SK-N-SH (cell line): ENCODE measurements at regions not wholly inside any gene's neighbourhood (a gene's known extent, or its start where the extent isn't known, plus 50 kb on each side); places are given as distances from the start of the nearest gene placed in this dataset.

Source experiments
- CTCF ChIA-PET: fragments of 300-600, 350-600 bp; formaldehyde crosslinking; extraction: SDS; loops from one replicate; lab custom pipeline; 2021; lab: Yijun Ruan, JAX
- POLR2A ChIA-PET: fragments of 350-600 bp; sonication (Branson Sonifier 250); formaldehyde crosslinking; extraction: SDS; loops from one replicate; lab custom pipeline; 2020; ENCODE audit warnings: antibody characterized with exemption, inconsistent platforms; lab: Yijun Ruan, JAX
- DNase-seq: peaks from one replicate; pipeline ENCODE4 v3.0.0; 2012
- H2AFZ ChIP-seq: fragments of 200-600 bp; sonication (generic); 2 replicates; pipeline ENCODE4 v1.8.1; 2016; ENCODE audit warnings: antibody characterized with exemption, mild to moderate bottlenecking, low read depth
- H3F3A ChIP-seq: fragments of 200-600 bp; sonication (generic); replicated peaks from 2 replicates; pipeline ENCODE3; 2016; ENCODE audit warnings: antibody characterized with exemption, mild to moderate bottlenecking; ENCODE audit not compliant: insufficient read depth
- H3K27ac ChIP-seq, 2 experiments: fragments of 200-500 bp in 1 of 2; fragments of 200-600 bp in 1 of 2; sonication (Bioruptor generic) in 1 of 2; sonication (generic), shearing (Covaris generic) in 1 of 2; 2 replicates each; pipeline versions ENCODE4 v1.5.1 to v1.6.1; 2014 to 2016; ENCODE audit warnings: low read depth in 2 of 2, inconsistent platforms in 1 of 2, low read length in 1 of 2, mild to moderate bottlenecking in 1 of 2, mixed read lengths in 1 of 2
- H3K27me3 ChIP-seq: fragments of 200-600 bp; sonication (generic), shearing (Covaris generic); 2 replicates; pipeline ENCODE4 v1.6.1; 2016; ENCODE audit warnings: mixed run types; ENCODE audit not compliant: insufficient read depth
- H3K36me3 ChIP-seq, 2 experiments: fragments of 200-500 bp in 1 of 2; fragments of 200-600 bp in 1 of 2; sonication (Bioruptor generic) in 1 of 2; sonication (generic) in 1 of 2; replicated peaks in 1 of 2; 2 replicates each; pipeline versions ENCODE3 to v1.5.1; 2014 to 2016; ENCODE audit warnings: low read length in 1 of 2, mild to moderate bottlenecking in 1 of 2; ENCODE audit not compliant: insufficient read depth in 2 of 2, control insufficient read depth in 1 of 2
- H3K4me1 ChIP-seq, 2 experiments: fragments of 200-500 bp in 1 of 2; fragments of 200-600 bp in 1 of 2; sonication (Bioruptor generic) in 1 of 2; sonication (generic), shearing (Covaris generic) in 1 of 2; 2 replicates each; pipeline versions ENCODE4 v1.5.1 to v1.6.1; 2014 to 2016; ENCODE audit warnings: low read depth in 1 of 2, low read length in 1 of 2, mixed run types in 1 of 2; ENCODE audit not compliant: insufficient read depth in 2 of 2, control insufficient read depth in 1 of 2
- H3K4me2 ChIP-seq: fragments of 200-600 bp; sonication (generic), shearing (Covaris generic); 2 replicates; pipeline ENCODE4 v1.6.1; 2017; ENCODE audit warnings: mixed run types
- H3K4me3 ChIP-seq, 2 experiments: fragments of 200-500 bp in 1 of 2; fragments of 200-600 bp in 1 of 2; sonication (Bioruptor generic) in 1 of 2; sonication (generic), shearing (Covaris generic) in 1 of 2; 2 replicates each; pipeline versions ENCODE4 v1.5.1 to v1.8.1; 2014 to 2016; ENCODE audit warnings: low read depth in 2 of 2, inconsistent platforms in 1 of 2, low read length in 1 of 2, mild to moderate bottlenecking in 1 of 2, mixed read lengths in 1 of 2, moderate library complexity in 1 of 2
- H3K79me2 ChIP-seq: fragments of 200-600 bp; sonication (generic); 2 replicates; pipeline ENCODE4 v1.8.1; 2017; ENCODE audit warnings: mild to moderate bottlenecking; ENCODE audit not compliant: insufficient read depth
- H3K9ac ChIP-seq: fragments of 200-600 bp; sonication (generic); 2 replicates; pipeline ENCODE4 v1.6.1; 2017; ENCODE audit warnings: mixed run types
- H3K9me2 ChIP-seq: fragments of 200-600 bp; sonication (generic); 2 replicates; pipeline ENCODE4 v1.6.1; 2017; ENCODE audit warnings: mixed run types
- H3K9me3 ChIP-seq: fragments of 200-600 bp; sonication (generic); 2 replicates; pipeline ENCODE4 v1.6.1; 2017; ENCODE audit warnings: mixed run types, mild to moderate bottlenecking, moderate library complexity
- H4K20me1 ChIP-seq: fragments of 200-600 bp; sonication (generic); 2 replicates; pipeline ENCODE4 v1.6.1; 2017; ENCODE audit warnings: mild to moderate bottlenecking, mixed run types; ENCODE audit not compliant: insufficient read depth
- ELF1 ChIP-seq: IDR thresholded peaks from 2 replicates; pipeline ENCODE4 v1.4.0; 2012
- EZH2phosphoT487 ChIP-seq: fragments of 200-600 bp; sonication (generic); IDR thresholded peaks from 2 replicates; pipeline ENCODE4 v1.6.1; 2017; ENCODE audit warnings: low read depth, mixed run types, mild to moderate bottlenecking, antibody characterized with exemption, moderate library complexity, borderline replicate concordance
- GABPA ChIP-seq: IDR thresholded peaks from 2 replicates; pipeline ENCODE4 v1.4.0; 2012; ENCODE audit warnings: low read depth, mild to moderate bottlenecking
- GATA2 ChIP-seq: sonication (generic); formaldehyde crosslinking; IDR thresholded peaks from 2 replicates; pipeline ENCODE4 v1.5.0; 2020; ENCODE audit warnings: mild to moderate bottlenecking, missing genetic modification reagents
- IRF3 ChIP-seq: fragments of 150-350 bp; IDR thresholded peaks from 2 replicates; pipeline ENCODE4 v1.6.1; 2016; ENCODE audit warnings: mild to moderate bottlenecking, low read depth, low read length
- JUND ChIP-seq: IDR thresholded peaks from 2 replicates; pipeline ENCODE4 v1.4.0; 2012
- MEF2A ChIP-seq: IDR thresholded peaks from 2 replicates; pipeline ENCODE4 v1.4.0; 2012; ENCODE audit warnings: low read depth, borderline replicate concordance
- NFIC ChIP-seq: IDR thresholded peaks from 2 replicates; pipeline ENCODE4 v1.4.0; 2012; ENCODE audit warnings: borderline replicate concordance
- POLR2AphosphoS5 ChIP-seq: IDR thresholded peaks from 2 replicates; pipeline ENCODE4 v1.6.1; 2012; ENCODE audit warnings: low read depth, low read length
- RAD21 ChIP-seq: IDR thresholded peaks from 2 replicates; pipeline ENCODE4 v1.6.1; 2012; ENCODE audit warnings: mild to moderate bottlenecking, low read length
- REST ChIP-seq: IDR thresholded peaks from 2 replicates; pipeline ENCODE4 v1.6.1; 2012; ENCODE audit warnings: mild to moderate bottlenecking, low read depth, low read length, moderate library complexity
- RXRA ChIP-seq: IDR thresholded peaks from 2 replicates; pipeline ENCODE4 v1.4.0; 2012; ENCODE audit warnings: low read depth, mild to moderate bottlenecking, borderline replicate concordance
- SIN3A ChIP-seq: IDR thresholded peaks from 2 replicates; pipeline ENCODE4 v1.6.1; 2012; ENCODE audit warnings: low read depth, mild to moderate bottlenecking, low read length, moderate library complexity, borderline replicate concordance
- WGBS: methylation state at CpG from one replicate; pipeline ENCODE4 v1.1.6; 2017; ENCODE audit warnings: low lambda C conversion rate; 5-methylcytosine and 5-hydroxymethylcytosine counted together
- TF ChIP-seq, protein P1 (sequence below): IDR thresholded peaks from 2 replicates; pipeline ENCODE4 v1.4.0; 2012; ENCODE audit warnings: low read depth

DNA sequence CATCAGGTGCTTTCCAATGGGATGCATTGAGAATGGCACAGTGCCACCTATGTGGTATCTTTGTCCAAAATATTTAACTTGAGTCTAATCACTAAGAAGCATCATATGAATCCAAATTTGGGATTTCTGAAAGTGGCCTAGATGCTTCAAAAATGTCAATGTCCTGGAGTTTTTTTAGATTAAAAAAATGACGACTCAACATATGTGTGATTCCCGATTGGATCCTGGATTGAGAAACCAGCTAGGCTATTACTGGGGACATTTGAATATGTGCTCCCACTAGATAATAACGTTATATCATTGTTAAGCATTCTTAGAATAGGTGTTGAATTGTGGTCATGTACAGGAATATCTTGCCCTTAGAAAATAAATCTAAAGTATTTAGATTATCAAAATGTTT lies 189.2 kb downstream of the TBXT start:
- no peak overlapping the region for H3K27ac ChIP-seq
- no peaks in the 10 kb centered on the region for H3K9me3 ChIP-seq
- no peak overlapping the region for H3K4me2 ChIP-seq
- H3F3A ChIP-seq, result no peaks in the 10 kb centered on the region
- CTCF ChIA-PET, result no interaction called here
- H2AFZ ChIP-seq, result no peak overlapping the region
- 46% methylated on average over 3 of the region's 3 CpGs for WGBS
- no peaks in the 10 kb centered on the region for H4K20me1 ChIP-seq
- H3K27me3 ChIP-seq, result no peaks in the 10 kb centered on the region
- no peak overlapping the region for H3K4me3 ChIP-seq
- no peak overlapping the region for H3K9ac ChIP-seq
- POLR2A ChIA-PET, result no interaction called here
- no peaks in the 10 kb centered on the region for H3K36me3 ChIP-seq
- H3K79me2 ChIP-seq, result no peaks in the 10 kb centered on the region
- DNase-seq, result no peak
- H3K4me1 ChIP-seq, result peaks cover 0 to 2% of the 10 kb centered on the region in 2 experiments; a peak in 1 of 4 replicates
- TF ChIP-seq RAD21 (no peak), NFIC (no peak), JUND (no peak), EZH2phosphoT487 (no peak), REST (no peak), GABPA (no peak), SIN3A (no peak)
- no peaks in the 10 kb centered on the region for H3K9me2 ChIP-seq

GRCh38 chr6:165976684-165977083 lies 191.0 kb downstream of the TBXT start:
- H3K9ac ChIP-seq, result no peak overlapping the region
- no peak overlapping the region for H3K4me2 ChIP-seq
- H3K9me2 ChIP-seq, result no peaks in the 10 kb centered on the region
- no peaks in the 10 kb centered on the region for H3K27me3 ChIP-seq
- H2AFZ ChIP-seq, result no peak overlapping the region
- H3K4me1 ChIP-seq, result no peaks in the 10 kb centered on the region; a peak in 1 of 4 replicates
- no peak overlapping the region for H3K27ac ChIP-seq
- H3K79me2 ChIP-seq, result no peaks in the 10 kb centered on the region
- ChIA-PET POLR2A (no interaction called here), CTCF (interaction anchor here (1.0 to 1.2 kb wide), 4 partner anchors 49 to 137 kb away, joined by 3 to 4 read pairs (median 3); no protein-coding TSS in a partner anchor)
- no peak for DNase-seq
- H3K36me3 ChIP-seq, result no peaks in the 10 kb centered on the region
- no peak overlapping the region for H3K4me3 ChIP-seq
- TF ChIP-seq GABPA (no peak), IRF3 (no peak), POLR2AphosphoS5 (no peak), RXRA (no peak), MEF2A (no peak), ELF1 (no peak), GATA2 (CRISPR knock-in tag) (no peak)
- TF ChIP-seq, protein P1, sequence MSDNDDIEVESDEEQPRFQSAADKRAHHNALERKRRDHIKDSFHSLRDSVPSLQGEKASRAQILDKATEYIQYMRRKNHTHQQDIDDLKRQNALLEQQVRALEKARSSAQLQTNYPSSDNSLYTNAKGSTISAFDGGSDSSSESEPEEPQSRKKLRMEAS, result no peak
- H4K20me1 ChIP-seq, result no peaks in the 10 kb centered on the region
- no peaks in the 10 kb centered on the region for H3K9me3 ChIP-seq
- H3F3A ChIP-seq, result no peaks in the 10 kb centered on the region
- 51% methylated on average over 7 of the region's 7 CpGs for WGBS
